C4-2B (cell line): ENCODE measurements at regions not wholly inside any gene's neighbourhood (a gene's known extent, or its start where the extent isn't known, plus 50 kb on each side); places are given as distances from the start of the nearest gene placed in this dataset.

Experiments
- ZFX ChIP-seq: fragments of 450-650 bp; IDR thresholded peaks from 2 replicates; pipeline ENCODE4 v1.6.1; 2017
- TF ChIP-seq, protein P1 (sequence below): fragments of 450-650 bp; conservative IDR thresholded peaks from 2 replicates; pipeline ENCODE4 v1.5.1; 2017; ENCODE audit warnings: mild to moderate bottlenecking

DNA sequence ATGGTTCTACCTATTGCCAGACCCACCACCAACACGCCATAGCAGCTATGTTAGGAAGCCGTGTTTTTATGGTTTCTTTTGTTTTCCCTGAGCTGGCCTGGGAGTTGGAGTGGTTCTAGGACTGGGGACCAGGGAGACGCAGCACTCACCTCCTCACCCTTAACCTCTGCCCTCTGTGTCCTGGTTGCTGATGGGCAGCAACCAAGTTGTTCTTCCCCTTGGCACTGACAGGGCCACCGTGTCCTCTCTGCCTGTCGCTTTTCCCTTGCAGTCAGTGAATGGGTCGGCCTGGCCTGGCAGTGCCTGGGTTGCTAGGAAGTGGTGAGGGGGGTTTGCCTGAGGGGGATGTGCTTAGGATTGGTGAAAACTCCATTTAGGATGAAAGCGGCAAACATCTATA is 197.1 kb upstream of the GATA6 start:
- no peak for TF ChIP-seq ZFX
- TF ChIP-seq, protein P1, sequence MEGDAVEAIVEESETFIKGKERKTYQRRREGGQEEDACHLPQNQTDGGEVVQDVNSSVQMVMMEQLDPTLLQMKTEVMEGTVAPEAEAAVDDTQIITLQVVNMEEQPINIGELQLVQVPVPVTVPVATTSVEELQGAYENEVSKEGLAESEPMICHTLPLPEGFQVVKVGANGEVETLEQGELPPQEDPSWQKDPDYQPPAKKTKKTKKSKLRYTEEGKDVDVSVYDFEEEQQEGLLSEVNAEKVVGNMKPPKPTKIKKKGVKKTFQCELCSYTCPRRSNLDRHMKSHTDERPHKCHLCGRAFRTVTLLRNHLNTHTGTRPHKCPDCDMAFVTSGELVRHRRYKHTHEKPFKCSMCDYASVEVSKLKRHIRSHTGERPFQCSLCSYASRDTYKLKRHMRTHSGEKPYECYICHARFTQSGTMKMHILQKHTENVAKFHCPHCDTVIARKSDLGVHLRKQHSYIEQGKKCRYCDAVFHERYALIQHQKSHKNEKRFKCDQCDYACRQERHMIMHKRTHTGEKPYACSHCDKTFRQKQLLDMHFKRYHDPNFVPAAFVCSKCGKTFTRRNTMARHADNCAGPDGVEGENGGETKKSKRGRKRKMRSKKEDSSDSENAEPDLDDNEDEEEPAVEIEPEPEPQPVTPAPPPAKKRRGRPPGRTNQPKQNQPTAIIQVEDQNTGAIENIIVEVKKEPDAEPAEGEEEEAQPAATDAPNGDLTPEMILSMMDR: no peak
